ENCODE measurements at regions not wholly inside any gene's neighbourhood (a gene's known extent, or its start where the extent isn't known, plus 50 kb on each side); places are given as distances from the start of the nearest gene placed in this dataset.

GRCh38 chr3:43170553-43170952 is 64.7 kb upstream of the POMGNT2 start:
- ATAC-seq, result no peak
- DNase-seq, result no peak
- no peaks in the 10 kb centered on the region for H3K36me3 ChIP-seq (ENCODE audit: low read depth)
- TF ChIP-seq CTCF (IDR thresholded peaks at IDR 0.05), result no peak
- H3K4me1 ChIP-seq (ENCODE audit: low read depth), result no peaks in the 10 kb centered on the region
- H3K4me3 ChIP-seq, result no peak overlapping the region
- intact Hi-C loops (cut with DNase I, micrococcal nuclease), result no loop called here
- H3K9me3 ChIP-seq, result peaks cover 23% of the 10 kb centered on the region

DNA sequence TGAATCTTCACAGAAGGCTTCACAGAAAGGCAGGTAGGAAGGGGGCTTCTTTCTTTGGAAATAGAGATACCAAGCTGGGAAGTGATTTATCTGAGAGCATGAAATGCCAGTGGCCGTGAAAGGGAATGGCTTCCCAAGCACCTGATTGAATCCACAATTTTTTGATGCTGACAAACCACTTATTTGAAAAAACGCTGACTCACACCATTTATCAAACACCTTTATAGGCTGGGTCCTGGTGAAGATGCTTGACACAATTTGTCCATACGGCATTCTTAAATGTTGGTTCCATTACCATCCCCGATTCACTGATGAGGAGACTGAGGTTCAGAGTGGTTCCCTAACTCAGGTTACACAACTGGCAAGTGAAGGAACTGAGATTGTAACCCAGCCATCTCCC is 64.1 kb upstream of the POMGNT2 start:
- no peak for ATAC-seq
- Histone ChIP-seq H3K36me3 (ENCODE audit: low read depth) (no peaks in the 10 kb centered on the region), H3K4me1 (ENCODE audit: low read depth) (no peaks in the 10 kb centered on the region), H3K4me3 (no peak overlapping the region), H3K9me3 (peaks cover 23% of the 10 kb centered on the region)
- TF ChIP-seq CTCF (IDR thresholded peaks at IDR 0.05), result no peak
- intact Hi-C loops (cut with DNase I, micrococcal nuclease), result no loop called here
- no peak for DNase-seq

- no peak for ATAC-seq
- Histone ChIP-seq H3K4me3 (no peak overlapping the region), H3K4me1 (ENCODE audit: low read depth) (no peaks in the 10 kb centered on the region), H3K9me3 (peaks cover 9% of the 10 kb centered on the region), H3K36me3 (ENCODE audit: low read depth) (no peaks in the 10 kb centered on the region)
- intact Hi-C loops (cut with DNase I, micrococcal nuclease), result no loop called here
- no peak for DNase-seq
- no peak for TF ChIP-seq CTCF (IDR thresholded peaks at IDR 0.05)
These were observed 60.5 kb upstream of the POMGNT2 start for GRCh38 chr3:43166406-43166805.

DNA sequence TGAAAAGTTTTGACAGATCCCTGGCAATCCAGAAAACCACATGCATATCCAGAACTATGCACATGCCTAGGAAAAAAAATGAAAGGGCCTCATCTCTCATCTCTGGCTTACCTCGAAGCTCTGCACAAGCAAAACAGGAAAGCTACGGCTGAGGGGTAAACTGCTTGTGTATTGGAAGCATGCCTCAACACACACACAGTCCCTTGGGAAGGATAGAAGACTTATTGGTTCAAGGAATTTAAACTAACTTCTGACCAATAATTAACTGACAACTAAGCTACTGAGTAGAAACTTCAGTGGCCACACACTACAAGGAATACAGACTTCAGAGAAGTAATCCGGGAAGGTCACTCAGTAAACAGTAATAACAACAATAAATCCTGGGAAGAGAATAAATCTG is 59.9 kb upstream of the POMGNT2 start:
- Histone ChIP-seq H3K9me3 (peaks cover 9% of the 10 kb centered on the region), H3K36me3 (ENCODE audit: low read depth) (no peaks in the 10 kb centered on the region), H3K4me3 (no peak overlapping the region), H3K4me1 (ENCODE audit: low read depth) (no peaks in the 10 kb centered on the region)
- DNase-seq (no peak), ATAC-seq (no peak)
- intact Hi-C loops (cut with DNase I, micrococcal nuclease), result no loop called here
- no peak for TF ChIP-seq CTCF (IDR thresholded peaks at IDR 0.05)

DNA sequence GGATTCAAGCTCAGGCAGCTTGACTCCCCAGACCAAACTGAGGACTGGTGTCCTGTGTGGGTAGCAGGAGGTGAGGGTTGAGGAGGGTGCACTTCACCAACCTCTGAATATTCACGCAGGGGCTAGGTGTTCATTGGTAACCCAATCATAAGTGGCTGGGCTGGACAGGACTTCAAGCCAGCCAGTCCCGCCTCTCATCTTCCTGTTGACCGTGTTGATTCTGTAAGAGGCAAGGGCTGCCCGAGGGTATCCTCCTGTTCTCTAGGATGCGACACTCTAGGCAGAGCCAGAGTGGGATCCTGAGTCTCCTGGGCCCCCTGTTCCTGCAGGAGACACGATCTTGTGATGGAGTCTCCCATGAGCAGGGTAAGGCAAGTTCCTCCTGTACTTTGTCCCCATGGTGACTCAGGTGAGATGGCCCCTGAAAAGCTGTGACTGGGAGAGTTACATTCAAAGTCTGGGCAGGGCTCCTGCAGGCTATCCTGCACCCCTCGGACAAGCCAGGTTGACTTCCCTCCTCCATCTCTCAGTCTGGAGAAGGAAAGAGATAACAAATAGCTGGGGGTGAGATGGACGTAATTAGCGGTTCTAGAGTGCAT is 58.1 kb upstream of the POMGNT2 start:
- no peaks in the 10 kb centered on the region for H3K4me1 ChIP-seq (ENCODE audit: low read depth)
- no peak for DNase-seq
- no peak overlapping the region for H3K4me3 ChIP-seq
- no peak for TF ChIP-seq CTCF (IDR thresholded peaks at IDR 0.05)
- peak; percentile 50 for ATAC-seq
- peaks cover 9% of the 10 kb centered on the region for H3K9me3 ChIP-seq
- H3K36me3 ChIP-seq (ENCODE audit: low read depth), result no peaks in the 10 kb centered on the region
- intact Hi-C loops (cut with DNase I, micrococcal nuclease), result loop anchor here in 1 of 2 donors (5.0 kb wide), 1 partner anchor 123 kb away; the partner anchor contains the start of gene SNRK

Measured in mucosa of descending colon (tissue), 3 donors.